GM18511 (cell line): ENCODE measurements at regions not wholly inside any gene's neighbourhood (a gene's known extent, or its start where the extent isn't known, plus 50 kb on each side); places are given as distances from the start of the nearest gene placed in this dataset.

Experiments
- ATAC-seq: cut with Tn5 transposase; IDR thresholded peaks from one replicate; pipeline ENCODE4 v1.9.1; 2021; ENCODE audit warnings: mild to moderate bottlenecking, moderate library complexity; ENCODE audit not compliant: unreplicated experiment

GRCh38 chr16:74183601-74184360 lies 112.8 kb upstream of the PSMD7 start:
- no peak for ATAC-seq

DNA sequence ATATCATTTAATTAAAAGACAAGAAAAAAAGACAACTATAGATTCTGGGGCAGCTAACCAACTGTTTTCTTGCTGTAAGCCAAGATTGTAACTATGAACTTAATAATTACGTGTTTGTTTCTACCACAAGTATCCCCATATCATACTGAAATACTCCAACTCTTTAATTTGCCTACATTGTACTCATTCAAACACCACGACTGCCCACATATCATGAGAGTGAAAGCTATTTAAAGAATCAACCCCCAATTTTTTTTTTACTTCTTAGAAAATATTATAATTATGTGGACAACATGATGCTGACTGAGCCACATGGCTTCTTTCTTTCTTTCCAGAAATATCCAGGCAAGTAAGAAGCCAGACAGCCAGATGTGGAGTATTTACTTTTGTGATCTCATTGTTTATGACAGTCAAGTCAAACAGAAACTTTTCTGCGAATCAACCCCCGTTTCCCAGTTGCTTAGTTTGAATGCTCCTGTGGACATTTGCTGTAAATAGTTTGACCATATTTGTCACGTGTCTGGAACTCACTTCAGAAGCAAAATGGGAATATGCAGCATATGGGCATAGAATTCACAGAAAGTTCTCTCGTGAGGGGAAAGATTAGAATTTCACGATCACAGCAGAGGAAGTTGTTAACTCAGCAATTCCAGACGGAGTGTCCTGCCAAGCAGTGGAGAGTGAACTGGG lies 126.8 kb upstream of the PSMD7 start:
- no peak for ATAC-seq

DNA sequence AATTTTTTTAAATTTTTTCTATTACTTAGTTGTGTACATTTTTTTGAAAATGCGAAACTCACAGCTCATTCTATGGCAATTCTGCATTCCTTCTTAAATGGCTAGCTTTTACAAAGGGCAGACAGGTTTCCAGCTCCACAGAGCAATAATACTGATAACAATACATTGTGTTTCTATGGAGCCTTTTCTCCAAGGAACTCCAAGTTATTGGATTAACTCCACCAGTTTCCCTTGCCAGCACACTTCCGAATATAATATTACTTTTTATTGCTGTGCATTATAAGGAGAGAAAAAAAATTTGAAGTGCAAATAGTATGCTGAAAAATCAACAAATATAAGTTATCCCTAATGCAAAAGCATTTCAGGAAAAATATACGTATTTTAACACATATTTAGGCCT lies 127.5 kb upstream of the PSMD7 start:
- ATAC-seq: no peak

DNA sequence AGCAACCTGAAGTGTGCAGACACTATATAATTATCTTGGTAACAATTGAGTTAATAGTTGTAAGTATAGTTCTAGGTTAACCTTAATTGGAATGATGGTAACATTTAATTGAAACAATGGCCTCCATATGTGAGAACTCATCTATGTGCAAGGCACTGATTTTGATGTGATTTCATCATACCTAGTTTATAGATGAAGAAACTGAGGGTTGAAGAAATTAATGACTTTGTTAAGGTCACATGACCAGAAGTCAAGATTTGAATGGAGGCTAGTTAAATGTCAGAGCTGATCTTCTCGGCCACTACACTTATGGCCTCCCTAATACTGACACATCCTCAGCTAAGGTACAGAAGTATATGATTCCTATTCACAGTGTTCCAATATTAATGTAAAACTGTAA lies 128.2 kb upstream of the PSMD7 start:
- no peak for ATAC-seq

- no peak for ATAC-seq
Measured at GRCh38 chr16:74166456-74166855, 130.2 kb upstream of the PSMD7 start.

DNA sequence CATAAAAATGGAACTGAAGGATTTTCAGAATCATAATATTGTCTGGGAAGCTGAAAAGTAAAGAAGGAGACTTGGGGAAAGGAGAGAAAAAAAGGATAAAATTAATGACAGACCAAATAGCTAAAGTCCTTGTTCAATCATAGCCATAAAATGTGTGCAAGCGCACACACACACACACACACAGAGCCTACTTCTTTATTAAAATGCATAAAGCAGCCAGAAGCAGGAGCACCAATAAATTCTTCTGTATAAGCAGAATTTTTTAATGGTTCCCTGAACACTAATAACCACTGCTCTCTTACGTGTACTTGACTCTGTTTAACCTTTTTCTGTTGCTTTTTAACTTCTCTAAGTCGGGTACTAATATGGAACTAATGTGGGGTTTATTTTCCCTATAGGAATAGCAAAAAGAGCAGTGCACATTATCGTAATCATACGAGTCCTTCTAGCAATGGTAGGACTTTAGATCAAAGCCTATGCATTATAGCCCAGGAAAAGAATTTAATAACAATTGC lies 131.0 kb upstream of the PSMD7 start:
- ATAC-seq: no peak

- no peak for ATAC-seq
Measured at GRCh38 chr16:74160759-74161158, 135.9 kb upstream of the PSMD7 start.

- no peak for ATAC-seq
Measured at GRCh38 chr16:74153773-74154172, 142.8 kb upstream of the PSMD7 start.

- ATAC-seq: no peak
Measured at GRCh38 chr16:74146643-74147042, 150.0 kb upstream of the PSMD7 start.

GRCh38 chr16:74143171-74143570 lies 153.4 kb upstream of the PSMD7 start:
- no peak for ATAC-seq

- no peak for ATAC-seq
Measured at GRCh38 chr16:74141015-74141414, 155.6 kb upstream of the PSMD7 start.

GRCh38 chr16:74140557-74140956 lies 156.1 kb upstream of the PSMD7 start:
- ATAC-seq: no peak

- ATAC-seq: no peak
Measured at GRCh38 chr16:74123826-74124225, 172.8 kb upstream of the PSMD7 start.

DNA sequence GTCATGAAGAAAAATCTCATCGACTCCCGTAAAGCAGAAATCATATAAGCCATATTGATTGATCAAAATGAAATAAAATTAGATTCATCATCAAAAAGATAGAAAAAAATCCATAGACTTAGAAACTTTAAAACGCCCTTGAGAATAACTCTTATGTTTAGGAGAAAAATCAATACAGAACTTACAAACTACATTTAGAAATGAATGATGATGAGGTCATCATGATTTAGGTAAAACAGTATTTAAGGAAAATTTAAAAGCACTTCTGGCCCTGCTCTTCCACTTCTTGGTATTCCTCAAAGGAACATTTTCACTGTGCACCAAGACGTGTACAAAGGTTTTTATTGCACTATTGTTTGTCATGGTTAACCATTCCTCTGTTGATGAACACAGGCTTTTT lies 173.4 kb upstream of the PSMD7 start:
- no peak for ATAC-seq

GRCh38 chr16:74117798-74118197 lies 178.8 kb upstream of the PSMD7 start:
- ATAC-seq: no peak

- ATAC-seq: no peak
Measured at GRCh38 chr16:74113545-74113944, 183.1 kb upstream of the PSMD7 start.

- no peak for ATAC-seq
Measured at GRCh38 chr16:74111456-74111982, 185.1 kb upstream of the PSMD7 start.

DNA sequence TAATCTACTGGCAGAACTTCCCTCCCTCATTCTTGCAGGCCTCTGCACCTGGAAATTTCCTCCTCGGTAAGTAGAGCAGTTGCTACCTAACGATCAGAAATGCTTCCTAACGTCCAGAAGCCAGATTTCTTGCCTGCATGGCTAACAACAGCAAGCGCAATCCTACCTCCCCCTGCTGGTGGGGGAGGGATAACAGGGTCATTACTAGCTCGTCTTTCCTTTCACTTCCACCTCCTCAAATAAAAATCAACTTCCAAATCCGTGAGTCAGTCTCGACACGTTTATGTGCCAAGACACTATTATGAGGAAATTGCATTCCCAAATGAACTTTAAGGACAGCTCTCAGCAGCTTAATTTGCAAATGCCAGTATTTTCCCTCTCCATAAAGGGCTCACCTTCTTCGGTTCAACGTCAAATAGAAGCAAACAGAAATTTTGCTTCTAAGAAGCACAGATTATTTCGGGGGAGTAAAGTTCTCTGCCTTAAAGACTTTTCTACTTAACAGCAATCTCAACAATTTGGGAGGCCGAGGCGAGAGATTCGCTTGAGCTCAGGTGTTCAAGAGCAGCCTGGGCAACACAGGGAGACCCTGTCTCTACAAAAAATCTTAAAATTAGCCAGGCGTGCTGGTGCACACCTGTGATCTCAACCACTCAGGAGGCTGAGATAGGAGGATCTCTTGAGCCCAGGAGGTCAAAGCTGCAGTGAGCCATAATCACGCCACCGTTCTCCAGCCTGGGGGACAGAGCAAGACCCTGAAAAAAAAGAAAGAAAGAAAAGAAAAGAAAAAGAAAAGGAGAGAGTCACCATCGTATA lies 188.6 kb upstream of the PSMD7 start:
- no peak for ATAC-seq

- ATAC-seq: no peak
Measured at GRCh38 chr16:74104022-74104421, 192.6 kb upstream of the PSMD7 start.

GRCh38 chr16:74101379-74102137 lies 195.1 kb upstream of the PSMD7 start:
- no peak for ATAC-seq
